H9 (cell line): ENCODE measurements at regions not wholly inside any gene's neighbourhood (a gene's known extent, or its start where the extent isn't known, plus 50 kb on each side); places are given as distances from the start of the nearest gene placed in this dataset.

Experiments used
- DNase-seq: peaks from one replicate; pipeline ENCODE4 v3.0.0-alpha.2; 2017
- H2AFZ ChIP-seq: one replicate; pipeline ENCODE4 v1.6.1; 2013; ENCODE audit warnings: mild to moderate bottlenecking, low read length, control low read depth, moderate library complexity
- H2AK5ac ChIP-seq: 2 replicates; pipeline ENCODE4 v1.6.1; 2013; ENCODE audit warnings: low read length, control low read depth, mixed read lengths; ENCODE audit not compliant: insufficient read length
- H2BK120ac ChIP-seq: one replicate; pipeline ENCODE4 v1.6.1; 2013; ENCODE audit warnings: low read depth, mild to moderate bottlenecking, low read length, control low read depth, inconsistent platforms; ENCODE audit not compliant: poor library complexity, severe bottlenecking
- H2BK12ac ChIP-seq: 2 replicates; pipeline ENCODE4 v1.6.1; 2013; ENCODE audit warnings: low read length, control low read depth, mixed read lengths, low read depth; ENCODE audit not compliant: insufficient read length
- H2BK15ac ChIP-seq: 2 replicates; pipeline ENCODE4 v1.6.1; 2013; ENCODE audit warnings: low read depth, low read length, control low read depth
- H2BK20ac ChIP-seq: one replicate; pipeline ENCODE4 v1.6.1; 2013; ENCODE audit warnings: low read depth, mild to moderate bottlenecking, low read length, control low read depth, inconsistent platforms; ENCODE audit not compliant: poor library complexity, severe bottlenecking
- H2BK5ac ChIP-seq: 2 replicates; pipeline ENCODE4 v1.6.1; 2013; ENCODE audit warnings: low read length, control low read depth, mixed read lengths; ENCODE audit not compliant: insufficient read length
- H3K14ac ChIP-seq: 2 replicates; pipeline ENCODE4 v1.6.1; 2013; ENCODE audit warnings: low read length, control low read depth; ENCODE audit not compliant: insufficient read depth
- H3K18ac ChIP-seq: 2 replicates; pipeline ENCODE4 v1.6.1; 2013; ENCODE audit warnings: low read depth, mild to moderate bottlenecking, mixed read lengths, low read length, control low read depth; ENCODE audit not compliant: insufficient read length
- H3K23ac ChIP-seq: 2 replicates; pipeline ENCODE4 v1.6.1; 2013; ENCODE audit warnings: low read length, control low read depth, mixed read lengths, low read depth; ENCODE audit not compliant: insufficient read length
- H3K23me2 ChIP-seq: 2 replicates; pipeline ENCODE4 v1.6.1; 2013; ENCODE audit warnings: low read depth, mild to moderate bottlenecking, mixed read lengths, low read length, control low read depth; ENCODE audit not compliant: insufficient read length, poor library complexity, severe bottlenecking
- H3K27ac ChIP-seq: 2 replicates; pipeline ENCODE4 v1.5.1; 2013; ENCODE audit warnings: low read length, control low read depth, mixed read lengths, low read depth; ENCODE audit not compliant: insufficient read length
- H3K27me3 ChIP-seq: 2 replicates; pipeline ENCODE4 v1.6.1; 2013; ENCODE audit warnings: low read length, control low read depth, inconsistent platforms; ENCODE audit not compliant: insufficient read depth
- H3K4ac ChIP-seq: 2 replicates; pipeline ENCODE4 v1.6.1; 2013; ENCODE audit warnings: low read depth, mild to moderate bottlenecking, control low read depth, inconsistent platforms, low read length, moderate library complexity
- H3K4me1 ChIP-seq: 2 replicates; pipeline ENCODE4 v1.6.1; 2013; ENCODE audit warnings: low read length, control low read depth, inconsistent platforms; ENCODE audit not compliant: insufficient read depth
- H3K4me2 ChIP-seq: 2 replicates; pipeline ENCODE4 v1.6.1; 2013; ENCODE audit warnings: low read length, control low read depth, mixed read lengths; ENCODE audit not compliant: insufficient read length, insufficient read depth
- H3K56ac ChIP-seq: 2 replicates; pipeline ENCODE4 v1.6.1; 2013; ENCODE audit warnings: low read depth, mild to moderate bottlenecking, mixed read lengths, low read length, control low read depth; ENCODE audit not compliant: insufficient read length
- H3K79me1 ChIP-seq: 2 replicates; pipeline ENCODE4 v1.6.1; 2013; ENCODE audit warnings: low read depth, mild to moderate bottlenecking, moderate library complexity, low read length, control low read depth, inconsistent platforms; ENCODE audit not compliant: insufficient read depth, poor library complexity, severe bottlenecking
- H3K79me2 ChIP-seq: 2 replicates; pipeline ENCODE4 v1.6.1; 2013; ENCODE audit warnings: low read length, control low read depth, inconsistent platforms; ENCODE audit not compliant: insufficient read depth
- H3K9ac ChIP-seq: 2 replicates; pipeline ENCODE4 v1.6.1; 2013; ENCODE audit warnings: low read length, control low read depth, mixed read lengths; ENCODE audit not compliant: insufficient read length; ENCODE audit errors: extremely low read depth
- H3K9me3 ChIP-seq: one replicate; pipeline ENCODE4 v1.6.1; 2013; ENCODE audit warnings: low read depth, low read length, inconsistent platforms; ENCODE audit not compliant: control insufficient read depth
- H3T11ph ChIP-seq: one replicate; pipeline ENCODE4 v1.6.1; 2013; ENCODE audit warnings: mild to moderate bottlenecking, low read length, control low read depth, inconsistent platforms
- H4K20me1 ChIP-seq: one replicate; pipeline ENCODE4 v1.6.1; 2013; ENCODE audit not compliant: control insufficient read depth, insufficient read length, insufficient read depth
- H4K5ac ChIP-seq: 2 replicates; pipeline ENCODE4 v1.6.1; 2013; ENCODE audit warnings: low read depth, mild to moderate bottlenecking, mixed read lengths, low read length, control low read depth; ENCODE audit not compliant: insufficient read length
- H4K8ac ChIP-seq: replicated peaks from 2 replicates; pipeline ENCODE4 v1.6.1; 2013; ENCODE audit warnings: low read length, control low read depth, mixed read lengths, low read depth; ENCODE audit not compliant: insufficient read length
- H4K91ac ChIP-seq: 2 replicates; pipeline ENCODE4 v1.6.1; 2013; ENCODE audit warnings: low read depth, mild to moderate bottlenecking, moderate library complexity, mixed read lengths, low read length, control low read depth; ENCODE audit not compliant: insufficient read length
- H3K27ac Mint-ChIP-seq, 3 experiments: 2 replicates in 2 of 3; 3 replicates in 1 of 3; pipeline ENCODE4 v1.8.0; 2020 to 2021; ENCODE audit warnings: mixed read lengths in 3 of 3, mild to moderate bottlenecking in 1 of 3, moderate library complexity in 1 of 3
- H3K27me3 Mint-ChIP-seq: 2 replicates; pipeline ENCODE4 v1.8.0; 2021; ENCODE audit warnings: low read depth, mild to moderate bottlenecking, moderate library complexity, mixed read lengths
- H3K36me3 Mint-ChIP-seq, 3 experiments: 2 replicates in 2 of 3; 3 replicates in 1 of 3; pipeline ENCODE4 v1.8.0; 2020 to 2021; ENCODE audit warnings: low read depth in 3 of 3, mixed read lengths in 3 of 3; ENCODE audit not compliant: insufficient read depth in 1 of 3
- H3K4me1 Mint-ChIP-seq, 2 experiments: 2 replicates each; pipeline ENCODE4 v1.8.0; 2020; ENCODE audit warnings: mixed read lengths in 2 of 2
- H3K4me3 Mint-ChIP-seq, 2 experiments: 2 replicates in 1 of 2; 3 replicates in 1 of 2; pipeline ENCODE4 v1.8.0; 2020 to 2021; ENCODE audit warnings: mild to moderate bottlenecking in 2 of 2, mixed read lengths in 2 of 2, moderate library complexity in 1 of 2
- H3K9me3 Mint-ChIP-seq, 2 experiments: 2 replicates in 1 of 2; 3 replicates in 1 of 2; pipeline ENCODE4 v1.8.0; 2020; ENCODE audit warnings: mild to moderate bottlenecking in 2 of 2, mixed read lengths in 2 of 2, moderate library complexity in 1 of 2
- CTCF ChIP-seq: fragments of 200-600 bp; sonication (generic); conservative IDR thresholded peaks from 3 replicates; pipeline ENCODE4 v1.8.0; 2021; ENCODE audit warnings: antibody characterized with exemption, mild to moderate bottlenecking
- WGBS: extraction: QIAGEN DNeasy Blood & Tissue Kit; methylation state at CpG from one replicate; pipeline ENCODE4 v1.1.7; 2013; ENCODE audit warnings: missing lambda C conversion rate, low lambda C conversion rate, mixed read lengths; ENCODE audit not compliant: insufficient read length; ENCODE audit errors: extremely low coverage; 5-methylcytosine and 5-hydroxymethylcytosine counted together

- Histone ChIP-seq H3K79me1 (no peaks in the 10 kb centered on the region), H2BK120ac (no peak overlapping the region), H3K4me1 (no peaks in the 10 kb centered on the region), H3K56ac (no peak overlapping the region), H4K5ac (no peak overlapping the region), H3K4ac (no peak overlapping the region), H2BK20ac (no peak overlapping the region), H4K20me1 (no peaks in the 10 kb centered on the region), H3K27me3 (no peaks in the 10 kb centered on the region), H2BK12ac (no peak overlapping the region), H3K79me2 (no peaks in the 10 kb centered on the region), H3K23me2 (no peaks in the 10 kb centered on the region), H2BK15ac (no peak overlapping the region), H3T11ph (no peak overlapping the region), H3K9ac (no peak overlapping the region), H3K23ac (no peak overlapping the region), H2AK5ac (no peak overlapping the region), H3K4me2 (no peak overlapping the region), H3K9me3 (no peaks in the 10 kb centered on the region), H4K8ac (no peak overlapping the region), H2BK5ac (no peak overlapping the region), H4K91ac (no peak overlapping the region), H3K14ac (no peak overlapping the region), H2AFZ (no peak overlapping the region), H3K18ac (no peak overlapping the region), H3K27ac (no peak overlapping the region)
- no CpG with 5 or more reads among the region's 2 CpGs for WGBS
- TF ChIP-seq CTCF: no peak
- no peak overlapping the region for H3K27ac Mint-ChIP-seq
- H3K4me3 Mint-ChIP-seq: no peak overlapping the region
- DNase-seq: no peak
- no peaks in the 10 kb centered on the region for H3K27me3 Mint-ChIP-seq
- no peaks in the 10 kb centered on the region; a peak in 1 of 7 replicates for H3K36me3 Mint-ChIP-seq
- no peaks in the 10 kb centered on the region for H3K9me3 Mint-ChIP-seq
- H3K4me1 Mint-ChIP-seq: no peaks in the 10 kb centered on the region
These were observed 344.8 kb upstream of the LMCD1 start for GRCh38 chr3:8156831-8157230.
